Stimulated activated CD8-positive, alpha-beta memory T cell treated with anti-CD3 and anti-CD28 coated beads, Interleukin-12 subunit alpha, Interleukin-12 subunit beta, amount 100 ng/mL, for 1 hour (primary cell): ENCODE measurements at regions not wholly inside any gene's neighbourhood (a gene's known extent, or its start where the extent isn't known, plus 50 kb on each side); places are given as distances from the start of the nearest gene placed in this dataset.
"Not testable (repeated sequence)": the region's sequence is repeated elsewhere in the genome, so short reads cannot be mapped to it uniquely, and the experiment has no call there.

Source experiments
- DNase-seq: peaks from one replicate; pipeline ENCODE4 v3.0.0-alpha.2; 2020; ENCODE audit warnings: low read depth

DNA sequence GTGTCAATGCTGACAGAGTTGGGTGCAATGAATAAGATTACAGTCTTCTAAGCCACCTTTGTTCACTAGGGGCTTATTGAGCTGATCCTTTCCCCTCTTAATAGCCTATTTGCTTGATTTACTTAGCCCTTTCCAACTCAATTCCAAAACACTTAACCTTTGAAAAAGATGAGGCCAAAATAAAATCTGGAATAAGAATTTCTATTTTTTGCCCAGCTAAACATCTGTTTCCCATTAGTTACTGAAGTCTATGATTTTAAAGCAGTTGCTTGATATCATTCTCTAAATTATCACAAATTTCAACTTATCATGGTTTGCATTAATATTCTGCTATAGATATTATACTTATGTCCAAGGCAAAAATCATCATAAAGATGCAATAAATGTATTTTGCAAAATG, 1272.0 kb upstream of the ACO1 start:
- no peak for DNase-seq

DNA sequence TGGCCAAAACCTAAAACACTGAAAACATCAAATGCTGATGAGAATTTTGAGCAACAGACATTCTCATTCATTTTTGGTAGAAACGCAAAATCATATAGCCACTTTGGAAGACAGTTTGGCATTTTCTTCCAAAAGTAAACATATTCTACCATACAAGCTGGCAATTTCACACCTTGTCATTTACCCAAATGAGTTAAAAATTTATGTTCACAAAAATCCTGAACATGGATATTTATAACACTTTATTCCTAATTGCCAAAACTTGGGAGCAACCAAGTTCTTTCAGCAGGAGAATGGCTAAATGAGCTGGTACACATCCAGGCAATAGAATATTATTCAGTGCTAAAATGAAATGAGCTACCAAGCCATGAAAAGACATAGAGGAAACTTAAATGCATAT, 1270.1 kb upstream of the ACO1 start:
- DNase-seq = no peak

DNA sequence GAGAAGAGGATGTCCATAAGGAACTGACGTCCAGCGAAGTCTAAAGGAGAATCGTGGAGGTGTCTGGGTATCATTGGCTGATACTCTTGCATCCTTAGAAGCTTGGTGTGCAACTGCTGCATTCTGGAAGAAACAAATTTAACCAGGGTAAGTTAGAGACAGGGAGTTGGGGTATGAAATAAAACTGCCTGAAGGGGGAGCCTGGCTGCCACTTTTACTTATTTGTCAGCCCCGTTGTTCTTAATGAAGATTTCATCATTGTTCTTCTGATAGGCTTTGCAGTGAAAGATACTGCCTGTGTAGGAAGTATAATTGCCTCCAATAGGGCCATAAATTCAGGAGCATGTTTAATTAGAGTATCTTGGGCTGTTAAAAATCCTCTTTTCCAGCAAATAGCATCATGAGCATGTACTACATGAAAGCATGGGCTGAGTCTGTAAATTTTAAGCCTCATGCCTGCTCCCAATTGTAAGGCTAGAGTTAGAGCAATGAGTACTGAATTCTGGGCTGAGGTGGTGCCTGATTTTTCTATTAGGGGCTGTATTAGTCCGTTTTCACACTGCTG, 1264.5 kb upstream of the ACO1 start:
- peak; percentile 4 for DNase-seq

DNA sequence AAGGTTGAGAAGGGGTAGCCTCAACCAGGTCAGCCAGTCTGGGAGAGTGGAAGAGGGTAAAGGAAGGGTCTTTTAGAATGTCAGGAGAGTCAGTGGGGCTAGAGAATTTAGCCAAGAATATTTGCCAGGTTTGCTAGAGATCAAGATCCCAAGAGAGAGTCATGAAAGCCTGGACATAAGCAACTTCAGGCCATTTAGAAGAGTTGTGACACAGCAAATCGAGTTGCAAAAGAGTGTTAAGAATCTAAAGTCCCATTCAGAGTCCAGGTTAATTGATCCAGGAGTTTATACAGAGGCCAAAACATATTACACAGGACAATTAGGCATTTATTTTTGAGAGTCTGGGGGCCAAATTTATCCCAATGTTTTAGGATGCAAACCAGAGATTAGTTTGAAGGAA, 1260.1 kb upstream of the ACO1 start:
- DNase-seq = no peak

DNA sequence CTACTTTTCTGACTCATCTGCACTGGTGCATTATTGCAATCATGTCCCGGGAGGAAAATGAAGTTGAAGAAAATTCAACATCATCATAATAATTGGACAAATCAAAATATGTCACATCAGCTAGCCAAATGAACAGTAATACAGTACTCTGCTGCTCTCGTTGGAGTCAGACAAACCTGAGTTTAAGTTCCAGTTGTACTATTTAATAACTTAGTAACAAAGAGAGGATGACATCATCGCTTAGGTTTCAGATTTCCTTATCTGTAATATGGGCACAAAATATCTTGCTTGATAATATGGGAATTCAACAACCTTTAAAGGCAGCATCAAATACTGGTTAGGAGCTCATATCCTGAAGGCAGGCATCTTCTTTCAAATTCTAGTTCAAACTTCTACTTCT, 1248.9 kb upstream of the ACO1 start:
- no peak for DNase-seq

DNA sequence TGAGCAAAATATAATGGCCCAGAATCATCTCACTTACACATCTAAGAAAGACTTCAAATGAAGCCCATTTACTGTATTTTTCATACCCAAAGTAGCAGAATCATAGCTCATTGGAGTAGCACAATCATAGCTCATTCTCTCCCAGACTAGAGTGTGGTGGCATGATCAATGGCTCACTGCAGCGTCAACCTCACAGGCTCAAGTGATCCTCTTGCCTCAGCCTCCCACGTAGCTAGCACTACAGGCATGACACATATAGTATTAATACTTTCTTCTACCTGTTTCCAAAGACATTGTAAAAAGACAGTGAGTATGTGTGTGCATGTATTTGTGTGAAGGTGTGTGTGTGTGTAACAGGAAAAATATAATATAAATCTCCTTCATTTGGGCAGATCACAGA, 1247.9 kb upstream of the ACO1 start:
- no peak for DNase-seq

DNA sequence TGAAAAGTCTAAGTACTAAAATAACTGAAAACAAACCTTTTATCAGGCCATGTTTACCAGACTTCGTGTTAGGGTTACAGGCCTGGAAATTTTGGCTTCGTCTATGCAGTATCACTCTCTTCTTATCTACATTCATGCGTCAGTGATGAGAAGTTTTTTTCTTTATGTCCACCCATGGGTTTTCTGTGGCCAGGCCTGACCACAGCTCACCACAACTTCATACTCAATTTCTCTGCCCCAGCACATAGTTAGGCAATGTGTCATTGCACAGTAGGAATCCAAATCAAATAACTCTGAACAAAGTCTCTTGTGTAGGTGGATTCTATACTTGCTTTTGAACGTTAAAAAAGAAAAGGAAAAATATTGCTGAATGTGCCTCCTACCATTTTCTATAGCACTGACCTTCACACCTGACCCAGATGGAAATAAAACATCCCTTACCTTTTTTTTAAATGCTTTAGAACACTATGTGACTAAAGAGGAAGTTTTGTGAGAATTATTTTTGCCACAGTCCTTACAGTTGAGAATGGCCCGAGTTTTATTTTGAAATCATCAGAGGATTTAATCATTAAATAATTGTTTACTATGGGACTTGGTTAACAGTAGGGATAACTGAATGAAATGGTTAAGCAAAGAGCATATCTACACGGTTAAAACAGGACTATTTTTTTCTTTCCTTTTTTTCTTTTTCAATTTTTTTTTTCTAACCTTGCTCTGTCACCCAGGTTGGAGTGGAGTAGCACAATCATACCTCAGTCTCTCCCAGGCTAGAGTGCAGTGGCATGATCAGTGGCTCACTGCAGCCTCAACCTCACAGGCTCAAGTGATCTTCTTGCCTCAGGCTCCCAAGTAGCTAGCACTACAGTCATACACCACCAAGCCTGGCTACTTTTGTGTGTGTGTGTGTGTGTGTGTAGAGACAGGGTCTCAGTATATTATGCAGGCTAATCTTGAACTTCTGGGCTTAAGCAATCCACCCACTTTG, 1247.0 kb upstream of the ACO1 start:
- DNase-seq = no peak

DNA sequence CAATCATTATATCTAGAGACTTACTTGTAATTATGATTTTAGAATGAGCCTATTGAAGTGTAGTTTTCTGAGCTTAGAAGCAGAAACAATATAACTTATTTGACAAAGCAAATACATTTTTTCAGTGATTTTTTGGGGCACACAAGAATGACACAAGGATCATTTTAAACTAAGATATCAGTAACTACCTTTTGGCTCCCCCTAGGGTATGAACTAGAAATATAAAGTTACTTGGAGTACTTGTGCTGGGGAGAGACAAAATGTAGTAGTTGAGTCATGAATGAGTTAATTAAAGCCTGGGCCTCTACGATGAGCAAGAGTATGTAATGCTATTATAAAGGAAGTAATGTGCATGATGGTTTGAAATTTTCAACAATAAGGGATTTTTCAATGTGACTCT, 1244.1 kb upstream of the ACO1 start:
- no peak for DNase-seq

DNA sequence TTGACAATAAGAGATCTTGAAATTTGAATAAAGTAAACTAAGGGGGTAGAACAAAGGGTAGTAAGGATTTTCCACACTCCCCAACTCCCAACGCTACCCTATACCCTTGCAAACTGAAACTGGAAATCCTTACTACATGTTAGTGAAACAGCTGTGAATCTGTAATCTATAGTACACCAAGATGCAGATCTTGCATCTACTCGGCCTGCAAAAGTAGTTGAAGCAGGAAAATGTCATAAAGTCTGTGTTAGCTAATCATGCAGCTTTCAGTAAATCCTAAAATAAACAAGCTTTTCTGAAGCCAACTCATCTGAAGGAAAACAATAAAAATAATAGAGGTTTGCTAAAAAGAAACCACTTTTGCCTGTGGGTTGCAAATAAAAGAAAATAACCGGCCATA, 1242.0 kb upstream of the ACO1 start:
- no peak for DNase-seq

DNA sequence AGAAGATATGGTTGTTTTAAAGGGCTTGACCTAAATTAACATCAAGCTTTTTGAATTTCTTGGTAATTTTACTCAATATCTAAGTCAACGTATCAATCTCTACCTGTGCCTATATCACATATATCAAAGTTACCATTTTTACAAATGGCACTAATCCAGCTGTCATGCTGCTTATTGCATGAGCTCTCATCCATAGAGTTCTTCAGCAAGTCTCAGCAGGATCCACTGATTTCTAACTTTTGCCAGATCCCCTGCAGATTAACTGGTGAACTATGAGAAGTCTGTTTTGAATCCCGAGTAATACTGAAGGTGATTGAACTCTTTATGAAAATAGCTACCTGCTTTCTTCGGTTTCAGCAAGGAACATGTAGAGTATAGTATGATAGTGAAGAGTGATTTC, 1239.8 kb upstream of the ACO1 start:
- DNase-seq = no peak

DNA sequence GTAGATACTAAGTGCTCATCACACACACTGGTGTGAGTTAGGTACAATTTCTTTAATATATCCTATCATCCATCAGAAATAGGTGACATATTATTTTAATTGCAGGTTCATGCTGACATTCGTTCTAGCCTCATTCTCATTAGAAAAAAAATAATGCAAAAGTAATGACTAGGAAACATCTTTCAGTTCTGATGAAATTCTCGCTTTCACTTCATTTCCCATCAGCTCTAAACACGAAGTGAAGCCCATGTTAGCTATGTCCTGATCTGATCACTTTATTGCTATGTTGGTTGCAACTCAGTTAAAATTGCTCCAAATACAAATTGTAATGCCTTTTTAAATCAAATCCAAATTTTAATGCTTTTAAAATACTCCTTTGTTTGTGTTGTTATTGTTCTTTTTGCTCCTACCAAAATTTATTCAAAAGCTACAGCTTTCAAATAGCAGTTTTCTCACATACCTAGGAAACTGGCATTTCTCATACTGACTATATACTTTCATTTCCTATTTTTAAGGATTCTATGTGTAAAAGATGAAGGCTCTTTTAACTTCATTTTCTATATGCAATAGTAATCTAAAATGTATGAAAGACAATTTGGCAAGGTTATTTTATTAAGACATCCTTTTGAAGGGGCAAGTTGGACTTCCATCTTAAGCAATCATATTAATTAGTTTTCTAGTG, 1237.8 kb upstream of the ACO1 start:
- no peak for DNase-seq

DNA sequence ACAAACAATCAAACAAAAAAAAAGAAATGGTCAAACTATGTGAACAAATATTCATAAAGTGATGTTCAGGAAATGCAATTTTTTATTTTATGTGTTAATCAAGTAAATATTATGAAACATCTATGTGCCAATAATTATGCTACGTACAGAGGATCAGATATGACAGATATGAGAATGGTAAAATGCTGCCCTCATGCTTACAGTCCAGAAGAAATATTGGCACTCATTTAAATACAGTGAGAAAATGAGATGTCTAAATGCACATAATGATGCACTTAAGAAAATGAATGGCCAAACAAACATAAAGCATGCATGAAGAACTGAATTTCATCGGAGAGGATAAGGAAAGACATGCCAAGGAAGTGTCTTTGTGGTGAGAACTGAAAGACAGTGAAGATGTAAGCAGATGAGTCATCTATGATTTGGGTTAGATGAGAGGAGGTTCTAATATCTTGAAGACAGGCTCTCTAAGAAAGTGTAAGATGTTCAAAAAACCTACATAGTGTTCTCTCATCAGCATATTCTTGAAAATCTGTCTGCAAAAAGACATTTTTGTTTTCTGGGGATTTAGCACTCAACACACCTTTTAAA, 1231.1 kb upstream of the ACO1 start:
- no peak for DNase-seq

DNA sequence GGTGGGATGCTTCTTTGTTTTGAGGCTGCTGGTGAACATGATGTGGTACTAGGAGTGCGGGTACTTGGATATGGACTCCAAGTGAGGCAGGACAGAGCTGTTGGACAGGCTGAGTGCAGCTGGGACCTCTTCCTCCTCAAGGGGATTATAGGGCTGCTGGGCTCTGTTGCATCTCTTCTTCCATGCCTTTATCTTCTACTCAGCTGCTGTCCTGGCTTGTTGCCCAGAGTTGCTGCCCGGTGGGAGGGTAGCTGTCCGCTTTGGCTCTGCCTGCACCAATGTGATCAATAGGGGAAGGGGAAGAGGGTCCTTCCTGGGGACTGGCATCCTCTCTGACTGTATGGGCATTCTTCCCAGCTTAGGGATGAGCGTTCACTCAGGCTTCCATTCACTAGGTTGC, 1217.9 kb upstream of the ACO1 start:
- DNase-seq = no peak

DNA sequence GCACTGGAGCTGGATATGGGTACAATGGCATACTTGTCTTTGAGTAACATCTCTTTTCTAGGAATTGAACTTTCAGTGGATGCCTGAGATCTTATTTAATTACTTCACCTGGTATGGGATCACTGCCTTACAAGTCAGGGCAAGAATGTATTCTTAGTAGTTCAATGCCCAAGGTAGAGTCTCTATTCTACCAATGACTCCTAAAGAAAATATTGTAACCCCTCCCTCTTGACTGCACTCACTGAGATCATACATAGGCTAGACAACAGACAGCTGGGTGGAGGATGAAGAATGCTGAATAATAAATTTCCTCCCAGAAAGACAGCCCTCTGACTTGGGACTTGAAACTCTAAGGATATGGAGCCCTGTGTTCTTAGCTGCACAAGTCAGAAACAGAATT, 1216.3 kb upstream of the ACO1 start:
- no peak for DNase-seq

DNA sequence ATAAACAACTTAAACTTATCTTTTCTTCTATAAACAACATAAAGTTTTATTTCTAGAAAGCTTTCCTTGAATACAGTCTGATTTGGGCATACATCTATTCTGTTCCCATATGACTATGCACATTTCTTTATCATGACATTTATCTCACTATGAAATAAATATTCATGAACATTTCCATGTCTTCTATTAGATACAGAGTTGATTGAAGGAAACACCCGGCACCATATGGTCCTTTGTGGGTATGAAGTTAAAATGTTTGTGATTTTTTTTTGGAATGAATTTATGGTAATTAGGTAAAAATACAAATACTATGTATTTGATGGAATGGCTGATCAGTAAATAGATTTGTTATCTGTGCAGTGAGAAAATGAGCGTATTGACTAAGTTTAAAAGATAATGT, 1209.8 kb upstream of the ACO1 start:
- DNase-seq = no peak

DNA sequence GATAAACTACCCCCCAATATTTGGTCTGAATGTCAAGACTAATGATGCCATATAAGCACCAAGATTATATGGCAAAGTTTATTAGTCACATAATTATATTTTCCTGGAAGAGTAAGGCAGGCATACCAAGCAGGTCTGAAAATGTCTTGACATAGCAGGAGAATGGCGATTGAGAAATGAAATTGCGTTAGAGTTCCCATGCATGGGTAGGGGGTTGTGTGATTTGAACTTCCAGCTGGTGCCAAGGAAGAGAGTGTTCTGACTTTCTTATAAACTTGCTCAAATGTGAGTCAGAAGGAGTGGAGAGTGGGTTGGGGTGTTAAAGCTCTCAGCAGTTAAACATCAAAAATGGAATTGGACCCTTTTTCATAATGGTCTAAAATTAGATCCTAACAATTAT, 1200.6 kb upstream of the ACO1 start:
- DNase-seq = no peak

DNA sequence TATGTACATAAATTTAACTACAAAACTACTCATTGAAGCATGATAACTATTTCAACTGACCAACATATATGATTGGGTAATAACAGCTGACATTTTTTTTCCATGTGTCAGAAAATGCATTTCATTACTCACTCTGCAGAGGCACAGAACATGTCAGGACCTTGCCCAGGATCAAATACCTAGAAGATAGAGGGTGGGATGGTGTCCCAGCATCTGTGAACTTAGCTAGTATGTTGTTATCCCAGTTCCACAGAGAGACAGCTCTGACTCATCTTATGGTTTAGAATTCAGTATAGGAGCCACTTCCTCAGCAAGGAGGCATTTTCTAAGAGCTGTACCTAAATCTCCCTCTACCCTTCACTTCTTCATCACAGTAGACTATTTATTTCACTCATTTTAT, 1198.6 kb upstream of the ACO1 start:
- no peak for DNase-seq

DNA sequence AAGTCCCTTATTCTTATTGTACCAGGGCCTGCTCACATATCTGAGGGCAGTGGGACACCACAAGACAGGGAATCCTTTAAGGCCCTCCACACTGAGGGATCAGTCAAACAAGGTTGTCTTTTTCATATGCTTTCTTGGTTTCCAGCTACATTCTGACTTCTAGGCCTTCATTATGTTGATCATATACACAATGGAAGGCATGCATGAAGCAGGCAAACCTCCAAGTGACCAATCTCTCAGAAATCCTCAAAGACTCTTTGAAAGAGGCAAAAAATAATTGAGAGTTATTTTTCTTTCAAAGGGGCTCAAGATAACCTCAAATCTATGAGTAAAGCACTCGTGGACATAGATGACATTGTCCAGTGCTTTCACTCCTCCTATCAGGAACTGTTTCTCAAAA, 1195.9 kb upstream of the ACO1 start:
- no peak for DNase-seq

DNA sequence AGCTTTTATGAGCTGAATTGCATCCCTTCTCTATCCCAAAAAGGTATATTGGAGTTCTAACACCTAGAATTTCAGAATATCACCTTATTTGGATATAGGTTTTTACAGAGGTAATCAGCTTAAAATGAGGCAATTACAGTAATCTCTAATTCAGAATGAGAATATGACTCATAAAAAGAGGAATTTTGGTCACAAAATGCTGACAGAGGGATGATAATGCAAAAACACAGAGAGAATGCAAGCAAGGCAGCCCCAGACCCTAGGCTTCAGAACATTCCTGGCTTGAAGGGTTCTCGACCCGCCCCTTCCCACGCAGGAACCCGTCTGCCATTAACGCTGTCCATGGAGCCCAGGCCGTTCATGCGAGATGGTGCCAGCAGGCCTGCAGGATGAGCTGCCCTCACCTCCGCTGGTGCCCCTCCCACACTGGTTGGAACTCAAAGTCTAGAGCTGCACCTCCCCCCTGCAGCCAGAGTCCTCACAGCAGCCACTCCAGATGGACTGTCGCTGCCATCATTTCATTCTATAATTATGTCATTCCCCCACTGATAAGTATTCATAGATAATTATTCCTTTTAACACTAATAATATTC, 1173.4 kb upstream of the ACO1 start:
- no peak for DNase-seq

DNA sequence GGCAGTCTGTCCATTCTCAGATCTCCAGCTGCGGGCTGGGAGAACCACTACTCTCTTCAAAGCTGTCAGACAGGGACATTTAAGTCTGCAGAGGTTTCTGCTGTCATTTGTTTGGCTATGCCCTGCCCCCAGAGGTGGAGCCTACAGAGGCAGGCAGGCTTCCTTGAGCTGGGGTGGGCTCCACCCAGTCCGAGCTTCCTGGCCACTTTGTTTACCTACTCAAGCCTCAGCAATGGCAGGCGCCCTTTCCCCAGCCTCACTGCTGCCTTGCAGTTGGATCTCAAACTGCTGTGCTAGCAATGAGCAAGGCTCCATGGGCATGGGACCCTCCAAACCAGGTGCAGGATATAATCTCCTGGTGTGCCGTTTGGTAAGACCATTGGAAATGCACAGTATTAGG, 1154.5 kb upstream of the ACO1 start:
- not testable (repeated sequence) for DNase-seq

DNA sequence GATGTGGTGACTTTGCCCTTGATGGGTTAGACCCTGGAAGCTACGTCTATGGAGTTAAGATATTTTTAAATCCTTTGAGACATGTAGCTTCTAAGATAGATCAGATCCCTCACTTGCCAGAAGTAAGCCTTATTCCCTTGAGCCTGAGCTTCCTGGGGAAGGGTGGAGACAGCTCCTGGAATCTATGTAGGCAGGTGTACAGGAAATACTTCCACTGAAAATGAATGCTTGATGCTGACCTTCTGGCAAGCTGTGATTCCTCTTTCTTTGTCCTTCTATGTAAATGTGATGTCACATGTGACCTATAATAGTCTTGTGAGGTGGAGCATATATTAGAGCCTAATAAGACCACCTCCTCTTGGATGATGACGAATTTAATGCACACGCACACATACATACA, 1152.0 kb upstream of the ACO1 start:
- no peak for DNase-seq

DNA sequence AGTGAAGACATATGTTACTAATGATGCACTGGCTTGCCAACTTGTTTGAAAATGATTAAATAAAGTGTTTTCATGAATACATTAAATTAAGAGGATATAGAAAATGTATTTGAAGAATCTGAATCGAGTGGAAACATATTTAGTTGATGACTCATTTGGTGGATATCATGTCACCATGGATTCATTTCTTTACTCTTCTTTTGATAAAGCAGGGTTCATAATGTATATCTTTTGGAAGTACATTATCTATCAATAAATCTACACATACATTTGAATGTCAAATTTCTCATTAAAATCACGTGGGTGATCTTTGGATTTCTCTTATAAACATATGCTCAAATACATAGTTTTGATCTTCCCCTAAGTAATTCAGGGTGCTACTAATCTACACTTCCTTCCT, 1148.1 kb upstream of the ACO1 start:
- no peak for DNase-seq

DNA sequence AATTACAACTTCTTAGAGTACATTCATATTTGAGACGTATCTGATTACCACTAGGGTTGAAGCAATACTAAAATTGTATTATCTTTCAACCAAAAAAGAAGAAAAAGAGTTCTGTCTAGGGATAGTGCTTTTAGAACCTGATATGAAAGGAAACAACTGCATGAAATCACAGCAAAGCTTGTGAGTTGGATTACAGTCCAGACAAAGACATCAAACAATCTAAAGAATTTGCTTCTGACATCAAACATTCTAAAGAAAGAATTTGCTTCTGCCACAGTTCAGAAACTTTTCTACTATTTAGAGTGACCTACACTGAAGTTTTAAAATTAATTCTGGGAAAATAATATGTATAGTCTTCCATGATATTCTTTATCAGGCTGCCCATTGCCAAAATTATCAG, 1141.1 kb upstream of the ACO1 start:
- no peak for DNase-seq
